ENCODE measurements at regions not wholly inside any gene's neighbourhood (a gene's known extent, or its start where the extent isn't known, plus 50 kb on each side); places are given as distances from the start of the nearest gene placed in this dataset.

- Histone ChIP-seq H3K4me1 (ENCODE audit: low read length) (no peaks in the 10 kb centered on the region), H3K9me2 (replicated peaks; ENCODE audit: insufficient read depth, low read length) (no peaks in the 10 kb centered on the region), H3K27me3 (replicated peaks; ENCODE audit: insufficient read depth, low read length) (no peaks in the 10 kb centered on the region), H3F3A (ENCODE audit: insufficient read depth, low read length) (no peaks in the 10 kb centered on the region), H3K4me3 (ENCODE audit: low read length) (no peak overlapping the region), H3K9ac (ENCODE audit: low read length) (no peak overlapping the region), H4K20me1 (ENCODE audit: insufficient read depth, low read length) (no peaks in the 10 kb centered on the region), H3K36me3 (replicated peaks; ENCODE audit: insufficient read depth, low read length) (no peaks in the 10 kb centered on the region), H3K27ac (ENCODE audit: low read length) (no peak overlapping the region), H3K9me3 (replicated peaks; ENCODE audit: insufficient read depth, low read length) (no peaks in the 10 kb centered on the region), H2AFZ (ENCODE audit: low read length) (no peak overlapping the region), H3K79me2 (ENCODE audit: low read length) (peaks cover 11% of the 10 kb centered on the region; the same call in 1 of the 2 replicates), H3K4me2 (ENCODE audit: low read depth, low read length) (no peak overlapping the region)
- TF ChIP-seq EZH2phosphoT487 (IDR thresholded peaks at IDR 0.05; ENCODE audit: low read length) (no peak), CTCF (IDR thresholded peaks at IDR 0.05; ENCODE audit: low read length) (no peak), EZH2 (optimal IDR thresholded peaks at IDR 0.05; ENCODE audit: low read depth, low read length) (no peak)
- DNase-seq, result no peak
Observed at GRCh38 chr12:124404162-124404784, 109.4 kb downstream of the RFLNA start.

- Histone ChIP-seq H3K27ac (ENCODE audit: low read length) (no peak overlapping the region), H3F3A (ENCODE audit: insufficient read depth, low read length) (no peaks in the 10 kb centered on the region), H2AFZ (ENCODE audit: low read length) (no peak overlapping the region), H3K9ac (ENCODE audit: low read length) (no peak overlapping the region), H3K36me3 (replicated peaks; ENCODE audit: insufficient read depth, low read length) (no peaks in the 10 kb centered on the region), H3K9me2 (replicated peaks; ENCODE audit: insufficient read depth, low read length) (no peaks in the 10 kb centered on the region), H4K20me1 (ENCODE audit: insufficient read depth, low read length) (no peaks in the 10 kb centered on the region), H3K4me3 (ENCODE audit: low read length) (no peak overlapping the region), H3K4me2 (ENCODE audit: low read depth, low read length) (no peak overlapping the region), H3K79me2 (ENCODE audit: low read length) (peaks cover 11% of the 10 kb centered on the region; the same call in 1 of the 2 replicates), H3K9me3 (replicated peaks; ENCODE audit: insufficient read depth, low read length) (no peaks in the 10 kb centered on the region), H3K4me1 (ENCODE audit: low read length) (no peaks in the 10 kb centered on the region), H3K27me3 (replicated peaks; ENCODE audit: insufficient read depth, low read length) (no peaks in the 10 kb centered on the region)
- TF ChIP-seq CTCF (IDR thresholded peaks at IDR 0.05; ENCODE audit: low read length) (no peak), EZH2 (optimal IDR thresholded peaks at IDR 0.05; ENCODE audit: low read depth, low read length) (no peak), EZH2phosphoT487 (IDR thresholded peaks at IDR 0.05; ENCODE audit: low read length) (no peak)
- DNase-seq, result no peak
Observed at GRCh38 chr12:124403273-124403672, 108.4 kb downstream of the RFLNA start.

GRCh38 chr12:124402248-124403066, 107.6 kb downstream of the RFLNA start:
- Histone ChIP-seq H3K9ac (ENCODE audit: low read length) (no peak overlapping the region), H3K4me1 (ENCODE audit: low read length) (no peaks in the 10 kb centered on the region), H3K4me3 (ENCODE audit: low read length) (no peak overlapping the region), H3F3A (ENCODE audit: insufficient read depth, low read length) (no peaks in the 10 kb centered on the region), H3K27ac (ENCODE audit: low read length) (no peak overlapping the region), H3K9me2 (replicated peaks; ENCODE audit: insufficient read depth, low read length) (no peaks in the 10 kb centered on the region), H3K36me3 (replicated peaks; ENCODE audit: insufficient read depth, low read length) (no peaks in the 10 kb centered on the region), H4K20me1 (ENCODE audit: insufficient read depth, low read length) (no peaks in the 10 kb centered on the region), H2AFZ (ENCODE audit: low read length) (no peak overlapping the region), H3K4me2 (ENCODE audit: low read depth, low read length) (no peak overlapping the region), H3K9me3 (replicated peaks; ENCODE audit: insufficient read depth, low read length) (no peaks in the 10 kb centered on the region), H3K27me3 (replicated peaks; ENCODE audit: insufficient read depth, low read length) (no peaks in the 10 kb centered on the region), H3K79me2 (ENCODE audit: low read length) (peaks cover 11% of the 10 kb centered on the region; the same call in 1 of the 2 replicates)
- TF ChIP-seq EZH2phosphoT487 (IDR thresholded peaks at IDR 0.05; ENCODE audit: low read length), result no peak
- TF ChIP-seq CTCF (IDR thresholded peaks at IDR 0.05; ENCODE audit: low read length), result no peak
- DNase-seq, result no peak
